HFF-Myc (cell line): ENCODE measurements at regions not wholly inside any gene's neighbourhood (a gene's known extent, or its start where the extent isn't known, plus 50 kb on each side); places are given as distances from the start of the nearest gene placed in this dataset.
"Not testable (repeated sequence)": the region's sequence is repeated elsewhere in the genome, so short reads cannot be mapped to it uniquely, and the experiment has no call there.

Experiments used
- DNase-seq: peaks from one replicate; pipeline ENCODE4 v3.0.0-alpha.2; 2011; ENCODE audit warnings: low read depth; ENCODE audit errors: extremely low read depth
- H3K4me3 ChIP-seq: replicated peaks from 2 replicates; pipeline ENCODE4 v1.5.1; 2011; ENCODE audit warnings: low read depth, mild to moderate bottlenecking, control low read depth, low read length
- TF ChIP-seq, protein P1 (sequence below): IDR thresholded peaks from 2 replicates; pipeline ENCODE4 v1.5.1; 2012; ENCODE audit warnings: mild to moderate bottlenecking, low read depth, low read length, control low read depth; ENCODE audit errors: missing control alignments

DNA sequence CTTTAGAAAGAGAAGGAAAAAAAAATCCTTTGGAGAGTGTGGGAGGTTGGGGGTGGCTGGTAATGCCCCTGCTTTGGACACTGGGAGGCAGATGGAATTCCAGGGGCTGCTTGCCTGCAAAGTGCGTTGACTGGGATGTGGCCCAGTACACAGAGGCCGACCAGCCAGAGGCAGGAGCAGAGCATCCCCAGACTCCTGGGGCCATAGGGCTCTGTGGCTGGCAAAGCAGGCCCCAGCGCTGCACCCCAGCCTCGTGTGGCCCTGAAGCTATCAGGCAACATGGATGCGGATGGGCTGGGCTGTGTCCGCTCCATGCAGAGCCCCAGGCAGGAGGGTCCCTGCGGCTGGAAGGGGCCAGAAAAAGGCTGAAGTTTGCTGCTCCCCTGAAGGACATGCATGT is 361.6 kb upstream of the FZD8 start:
- no peak overlapping the region for H3K4me3 ChIP-seq
- DNase-seq = no peak
- TF ChIP-seq, protein P1, sequence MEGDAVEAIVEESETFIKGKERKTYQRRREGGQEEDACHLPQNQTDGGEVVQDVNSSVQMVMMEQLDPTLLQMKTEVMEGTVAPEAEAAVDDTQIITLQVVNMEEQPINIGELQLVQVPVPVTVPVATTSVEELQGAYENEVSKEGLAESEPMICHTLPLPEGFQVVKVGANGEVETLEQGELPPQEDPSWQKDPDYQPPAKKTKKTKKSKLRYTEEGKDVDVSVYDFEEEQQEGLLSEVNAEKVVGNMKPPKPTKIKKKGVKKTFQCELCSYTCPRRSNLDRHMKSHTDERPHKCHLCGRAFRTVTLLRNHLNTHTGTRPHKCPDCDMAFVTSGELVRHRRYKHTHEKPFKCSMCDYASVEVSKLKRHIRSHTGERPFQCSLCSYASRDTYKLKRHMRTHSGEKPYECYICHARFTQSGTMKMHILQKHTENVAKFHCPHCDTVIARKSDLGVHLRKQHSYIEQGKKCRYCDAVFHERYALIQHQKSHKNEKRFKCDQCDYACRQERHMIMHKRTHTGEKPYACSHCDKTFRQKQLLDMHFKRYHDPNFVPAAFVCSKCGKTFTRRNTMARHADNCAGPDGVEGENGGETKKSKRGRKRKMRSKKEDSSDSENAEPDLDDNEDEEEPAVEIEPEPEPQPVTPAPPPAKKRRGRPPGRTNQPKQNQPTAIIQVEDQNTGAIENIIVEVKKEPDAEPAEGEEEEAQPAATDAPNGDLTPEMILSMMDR = no peak

DNA sequence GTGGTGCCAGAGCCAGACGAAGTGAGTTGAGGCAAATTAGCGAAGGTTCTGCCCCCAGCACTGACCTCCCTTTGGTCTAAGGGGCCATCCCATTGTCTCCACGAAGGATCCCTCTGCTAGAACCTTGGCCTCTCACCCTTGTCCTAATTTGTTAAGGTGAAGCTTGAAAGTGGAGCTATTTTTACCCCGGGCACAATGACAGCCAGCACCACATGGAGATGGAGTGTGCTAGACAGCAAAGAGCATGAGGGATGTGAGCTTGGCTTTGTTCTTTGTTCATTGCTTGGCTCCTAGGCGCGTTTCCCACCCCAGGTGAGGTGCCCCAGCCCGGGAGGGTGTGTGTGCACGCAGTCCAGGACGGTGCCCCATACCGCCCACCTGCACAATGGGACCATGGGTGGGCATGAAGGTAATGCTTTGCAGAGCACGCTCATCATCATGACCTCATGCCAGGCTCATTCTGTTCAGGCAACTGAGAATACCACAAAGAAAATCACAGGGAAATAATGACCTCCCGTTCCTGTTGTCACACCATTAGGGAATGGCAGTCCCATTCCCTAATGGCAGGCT is 361.0 kb upstream of the FZD8 start:
- TF ChIP-seq, protein P1 = no peak
- H3K4me3 ChIP-seq = no peak overlapping the region
- no peak for DNase-seq

DNA sequence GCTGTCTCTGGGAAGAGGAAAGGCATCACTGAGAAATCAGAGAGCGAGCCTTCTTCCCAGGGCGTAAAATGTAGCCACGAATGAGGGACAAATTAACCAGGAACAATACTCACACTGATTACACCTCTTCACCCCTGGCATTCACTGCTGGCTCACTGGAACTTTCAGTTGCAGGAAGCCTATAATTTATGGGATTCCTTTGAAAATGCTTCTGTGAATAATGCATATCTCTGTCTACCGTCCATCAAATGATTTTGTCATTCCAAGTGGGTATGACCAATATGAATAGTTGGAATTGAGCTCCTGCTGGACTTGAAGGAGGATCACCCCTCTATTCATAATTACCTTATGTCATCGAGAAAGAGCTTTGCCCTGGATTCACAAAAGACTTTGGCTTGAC is 360.3 kb upstream of the FZD8 start:
- no peak overlapping the region for H3K4me3 ChIP-seq
- no peak for DNase-seq
- TF ChIP-seq, protein P1 = no peak

DNA sequence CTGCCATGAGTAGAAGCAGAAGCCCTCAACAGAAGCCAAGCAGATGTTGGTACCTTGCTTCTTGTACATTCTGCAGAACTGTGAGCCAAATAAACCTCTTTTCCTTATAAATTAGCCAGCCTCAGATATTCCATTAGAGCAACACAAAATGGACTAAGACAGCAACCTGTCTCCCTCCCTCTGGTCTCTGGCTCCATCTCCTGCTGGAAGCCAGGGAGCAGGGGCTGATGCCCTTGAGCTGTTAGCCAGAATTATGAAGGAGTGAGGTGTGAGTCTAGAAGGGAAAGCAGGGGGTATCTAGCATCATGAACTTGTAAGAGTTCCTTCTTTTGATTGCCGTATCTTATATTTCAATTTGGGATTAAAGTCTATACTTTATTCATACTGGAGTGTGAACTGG is 358.7 kb upstream of the FZD8 start:
- DNase-seq, H3K4me3 ChIP-seq: not testable (repeated sequence)

DNA sequence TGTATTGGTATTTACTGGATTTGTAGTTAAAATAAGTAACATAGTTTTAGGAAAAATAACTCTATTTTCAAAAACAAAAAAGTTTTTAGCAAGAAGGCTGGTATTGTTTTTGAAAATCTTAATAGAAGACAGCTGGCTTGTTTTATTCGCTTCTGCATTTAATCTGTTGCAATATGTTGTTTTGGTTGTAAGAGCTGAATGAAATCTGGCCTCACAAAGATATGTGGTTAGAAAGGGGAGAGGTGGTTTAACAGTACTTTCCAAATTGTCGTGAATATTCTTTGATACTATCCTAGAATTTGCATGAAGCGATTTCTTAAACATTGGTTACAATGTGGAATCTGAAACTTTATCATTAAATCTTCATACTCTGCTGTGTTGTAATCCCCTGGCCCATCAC is 355.9 kb upstream of the FZD8 start:
- TF ChIP-seq, protein P1 = no peak
- no peak overlapping the region for H3K4me3 ChIP-seq
- DNase-seq = no peak

DNA sequence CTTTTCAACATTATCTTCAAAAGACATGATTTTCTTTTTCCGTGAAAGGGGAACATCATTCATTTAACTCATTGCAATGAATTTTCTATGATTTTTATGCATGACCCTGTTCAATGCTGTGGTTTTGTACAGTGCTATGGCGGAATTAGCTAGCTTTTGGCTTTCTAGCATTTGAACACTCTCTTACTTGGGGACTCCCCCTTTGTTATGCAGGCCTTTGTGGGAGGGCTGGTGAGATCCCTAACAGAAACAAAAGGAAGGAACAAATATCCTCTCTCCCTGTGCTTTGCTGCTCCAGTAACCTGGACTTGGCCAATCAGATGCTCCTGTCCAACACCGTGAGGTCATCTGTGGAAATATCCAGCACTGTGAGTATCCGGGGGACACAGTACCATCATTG is 353.4 kb upstream of the FZD8 start:
- TF ChIP-seq, protein P1 = no peak
- H3K4me3 ChIP-seq = no peak overlapping the region
- DNase-seq = no peak

DNA sequence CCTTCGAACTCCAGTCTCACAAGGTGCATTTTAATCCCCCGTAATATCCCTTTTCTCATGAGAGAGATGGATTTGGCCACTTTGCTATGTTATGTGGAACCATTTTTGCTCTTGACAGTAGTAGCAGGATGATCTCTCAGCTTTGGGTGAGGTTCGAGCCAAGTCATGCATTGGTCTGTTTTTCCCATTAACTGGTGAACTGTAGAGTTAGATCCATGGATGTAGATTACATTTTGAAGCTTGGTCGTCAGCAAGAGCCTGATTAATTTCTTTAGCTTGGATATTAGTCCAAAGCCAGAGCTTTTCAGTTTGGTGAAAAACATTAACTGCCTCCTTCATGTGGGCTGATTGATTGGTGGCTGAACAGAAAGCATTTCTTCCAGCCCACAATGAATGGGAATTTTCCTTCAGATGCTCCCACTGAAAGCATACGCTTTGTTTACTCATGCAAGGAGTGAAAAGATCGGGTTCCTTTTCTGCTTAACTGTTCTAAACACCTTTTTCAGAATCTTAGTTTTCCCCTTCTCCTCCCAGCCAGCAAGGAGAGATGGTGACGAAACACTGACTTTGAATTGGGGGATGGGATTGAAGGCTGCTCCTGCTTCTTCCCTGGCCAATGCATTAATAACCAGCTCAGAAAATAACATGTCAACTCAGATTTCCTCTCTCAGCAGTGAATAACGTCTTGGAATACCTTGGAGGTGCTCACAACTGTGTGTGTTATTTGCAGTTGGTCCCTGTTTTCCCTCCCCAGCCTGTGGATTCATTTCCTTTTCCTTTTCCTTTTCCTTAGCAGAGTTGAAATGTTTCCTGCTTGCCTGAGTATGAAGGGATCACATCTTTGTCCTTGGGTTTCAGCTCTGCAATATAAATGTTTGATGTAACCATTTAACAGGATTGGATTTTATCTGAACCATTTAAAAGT is 351.8 kb upstream of the FZD8 start:
- H3K4me3 ChIP-seq = no peak overlapping the region
- TF ChIP-seq, protein P1 = no peak
- DNase-seq = no peak
